M059J (cell line): ENCODE measurements at regions not wholly inside any gene's neighbourhood (a gene's known extent, or its start where the extent isn't known, plus 50 kb on each side); places are given as distances from the start of the nearest gene placed in this dataset.

Experiments
- DNase-seq: peaks from one replicate; pipeline ENCODE4 v3.0.0-alpha.2; 2012; ENCODE audit warnings: low read depth

- no peak for DNase-seq
These were observed 1930.8 kb downstream of the C4orf33 start for GRCh38 chr4:131026771-131027170.

- no peak for DNase-seq
These were observed 1948.4 kb downstream of the C4orf33 start for GRCh38 chr4:131044368-131044767.

- DNase-seq: no peak
These were observed 1950.9 kb downstream of the C4orf33 start for GRCh38 chr4:131046821-131047220.

GRCh38 chr4:131052646-131053045 lies 1956.7 kb downstream of the C4orf33 start:
- DNase-seq: no peak

DNA sequence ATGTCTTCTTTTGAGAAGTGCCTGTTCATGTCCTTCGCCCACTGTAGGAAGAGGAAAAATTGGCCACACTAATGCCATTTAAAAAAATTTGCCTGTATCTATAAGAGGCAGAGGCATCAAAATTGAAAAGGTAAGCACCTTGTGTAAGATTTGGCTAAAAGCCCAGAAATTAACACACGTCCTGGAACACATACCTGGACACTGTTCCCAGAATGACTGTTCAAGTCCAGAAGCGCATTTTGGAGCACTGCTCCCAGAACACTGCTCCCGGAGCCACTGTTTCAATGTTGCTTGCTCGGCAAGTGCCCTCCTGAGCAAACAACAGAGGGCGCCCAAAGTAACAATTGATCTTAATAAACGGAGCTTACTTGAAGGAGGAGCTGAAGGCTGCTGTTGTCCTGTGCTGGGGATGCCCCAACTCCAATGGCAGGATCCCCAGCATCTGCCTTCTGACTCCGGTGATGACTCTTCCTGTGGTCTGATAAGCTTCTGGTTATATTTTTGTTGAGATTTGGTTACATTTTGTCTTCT lies 1958.6 kb downstream of the C4orf33 start:
- DNase-seq: no peak

GRCh38 chr4:131061734-131062133 lies 1965.8 kb downstream of the C4orf33 start:
- no peak for DNase-seq

GRCh38 chr4:131063878-131064277 lies 1967.9 kb downstream of the C4orf33 start:
- DNase-seq: no peak

DNA sequence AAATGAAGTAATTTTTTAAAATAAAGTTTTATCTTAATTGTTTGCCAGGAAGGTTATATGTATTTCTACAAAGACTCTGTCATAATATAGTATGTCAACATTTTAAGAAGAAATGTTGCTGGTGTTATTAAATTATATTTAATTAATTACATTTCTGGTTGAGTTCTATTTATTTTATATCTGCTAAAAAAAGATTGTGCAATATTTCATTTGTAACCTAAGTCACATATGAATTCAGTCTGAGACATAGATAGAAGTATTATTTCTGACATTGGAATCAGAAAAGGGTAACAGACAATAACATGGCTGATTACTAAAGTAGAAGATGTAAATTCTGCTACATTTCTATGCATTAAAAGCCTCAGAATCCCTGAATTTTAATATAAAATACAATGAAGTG lies 1985.1 kb downstream of the C4orf33 start:
- DNase-seq: no peak

GRCh38 chr4:131084997-131085396 lies 1989.0 kb downstream of the C4orf33 start:
- no peak for DNase-seq

DNA sequence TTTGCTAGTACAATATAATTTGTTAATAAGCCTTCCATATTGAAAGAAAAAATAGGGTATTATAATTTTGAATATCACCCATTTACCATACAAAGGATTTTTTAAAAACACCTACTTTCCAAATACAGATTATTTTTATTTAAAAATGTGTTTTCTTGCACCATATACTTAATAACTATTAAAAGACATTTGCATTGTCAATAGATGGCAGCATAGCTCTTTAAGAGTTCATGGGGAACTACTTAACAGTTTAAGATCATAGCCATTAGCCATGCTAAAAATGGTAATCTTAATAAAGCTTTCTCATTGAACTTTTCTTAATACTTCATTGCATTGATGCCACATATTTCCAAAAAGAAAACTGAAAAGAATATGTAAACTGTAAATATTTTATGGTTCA lies 1995.9 kb downstream of the C4orf33 start:
- DNase-seq: peak; percentile 2

DNA sequence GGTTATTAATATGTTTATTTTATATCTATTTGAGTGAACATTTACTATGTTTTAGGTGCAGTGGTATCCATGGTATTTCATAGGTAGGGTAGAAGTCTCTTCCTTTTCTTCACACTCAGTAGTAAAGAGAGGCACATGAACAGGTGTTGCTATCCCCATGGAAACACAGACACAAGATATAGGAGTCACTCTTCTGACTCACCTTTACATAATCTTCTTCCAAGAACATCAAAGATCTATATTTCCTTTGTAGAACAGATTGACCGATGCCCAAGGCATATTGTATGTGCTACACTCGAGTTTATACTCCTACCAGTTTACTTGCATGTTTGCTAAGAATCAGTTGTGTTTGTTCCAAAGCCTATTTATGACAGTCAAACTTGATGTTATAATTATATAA lies 1997.4 kb downstream of the C4orf33 start:
- DNase-seq: no peak

DNA sequence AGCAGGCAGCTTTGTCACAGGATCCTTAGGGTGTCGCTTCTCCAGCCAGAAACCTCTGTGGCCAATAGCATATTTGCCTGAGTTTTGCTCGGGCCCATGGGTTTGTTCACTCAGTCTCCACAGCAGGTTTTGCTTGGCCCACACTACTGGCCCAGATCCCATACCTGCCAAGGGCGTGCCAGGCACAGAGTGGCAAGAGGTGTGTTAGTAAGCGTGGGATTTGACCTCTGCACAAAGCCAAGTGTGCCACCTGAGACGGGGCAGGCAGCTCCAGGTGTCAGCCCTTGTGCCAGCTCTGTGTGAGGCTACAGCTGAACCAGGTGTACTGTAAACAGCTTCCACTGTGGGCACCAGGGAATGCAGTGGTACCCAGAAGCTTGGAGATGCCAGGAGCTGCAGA lies 2003.0 kb downstream of the C4orf33 start:
- DNase-seq: no peak

- DNase-seq: no peak
These were observed 2017.3 kb downstream of the C4orf33 start for GRCh38 chr4:131113273-131113672.

DNA sequence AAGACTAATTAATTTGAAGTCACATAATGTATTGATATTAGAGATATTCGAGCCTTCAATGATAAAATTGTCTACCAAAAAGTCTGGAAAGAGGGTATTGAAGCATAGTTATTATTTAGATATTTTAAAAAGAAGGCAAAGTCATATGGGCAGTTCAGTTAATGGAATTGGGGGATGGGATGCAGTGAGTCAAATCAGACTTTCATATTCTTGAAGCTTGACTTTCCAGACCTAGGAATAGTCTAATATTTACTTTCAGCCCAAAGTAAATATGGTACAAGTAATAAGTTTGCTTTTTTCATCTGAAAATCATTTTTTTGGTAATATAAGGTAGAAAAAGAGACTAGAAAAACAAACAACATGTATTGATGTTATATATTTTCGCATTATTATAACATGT lies 2017.8 kb downstream of the C4orf33 start:
- no peak for DNase-seq

DNA sequence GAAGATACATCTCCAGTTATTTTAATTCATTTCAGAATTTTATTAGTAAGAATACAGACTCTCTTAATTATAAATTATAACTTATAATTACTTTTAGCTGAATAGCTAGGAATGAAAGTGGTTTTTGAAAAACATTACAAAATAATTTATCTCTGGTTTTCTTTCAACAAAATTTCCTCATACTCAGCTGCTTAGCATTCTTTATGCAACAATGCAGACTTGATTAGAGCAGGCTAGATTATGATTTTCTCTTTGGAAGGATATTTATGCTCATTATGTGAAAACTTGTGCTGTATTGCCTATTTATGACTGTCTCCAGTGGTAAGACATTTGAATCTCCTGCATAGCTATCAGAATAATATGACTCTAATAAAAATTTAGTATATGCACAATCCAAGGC lies 2023.7 kb downstream of the C4orf33 start:
- DNase-seq: no peak

- DNase-seq: no peak
These were observed 2011.9 kb upstream of the PCDH10 start for GRCh38 chr4:131137196-131137595.

DNA sequence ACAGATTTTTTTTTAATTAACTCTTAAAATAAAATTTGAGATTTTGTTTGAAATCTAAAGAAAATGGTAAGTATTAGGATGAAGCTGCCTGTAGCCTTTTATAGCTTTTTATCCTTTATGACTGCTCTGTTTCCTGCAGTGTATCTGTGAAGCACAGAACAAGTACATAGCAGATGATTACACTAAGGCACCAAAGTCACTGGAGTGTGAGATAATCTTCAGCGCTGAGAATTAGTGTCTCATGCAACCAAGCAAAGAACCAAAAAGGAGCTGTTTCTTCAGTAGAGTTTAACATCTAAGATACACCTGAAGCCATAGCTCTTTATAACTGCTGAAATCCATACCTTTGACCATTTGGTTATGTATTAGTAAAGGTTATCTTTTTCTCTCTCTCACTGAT lies 1989.8 kb upstream of the PCDH10 start:
- no peak for DNase-seq

GRCh38 chr4:131192318-131192717 lies 1956.8 kb upstream of the PCDH10 start:
- no peak for DNase-seq

GRCh38 chr4:131207589-131207988 lies 1941.5 kb upstream of the PCDH10 start:
- DNase-seq: no peak

DNA sequence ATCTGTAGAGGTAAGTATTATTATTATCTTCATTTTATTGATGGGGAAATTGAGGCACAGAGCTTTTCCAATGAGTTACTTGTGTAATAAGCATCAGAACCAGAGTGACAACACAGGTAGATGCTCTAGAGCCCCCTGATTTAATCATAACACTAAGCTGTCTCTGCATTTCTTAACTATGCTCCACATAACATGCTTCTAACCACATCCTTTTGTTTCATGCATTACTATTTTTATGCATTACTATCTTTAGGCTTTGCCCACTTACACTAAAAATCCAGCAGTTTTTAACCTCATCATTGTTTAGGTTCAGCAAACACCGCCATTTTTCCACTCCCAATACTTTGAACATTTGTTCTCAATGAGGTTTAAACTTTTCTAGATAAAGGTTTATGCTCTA lies 1900.8 kb upstream of the PCDH10 start:
- no peak for DNase-seq

- no peak for DNase-seq
These were observed 1897.8 kb upstream of the PCDH10 start for GRCh38 chr4:131251321-131251720.

- no peak for DNase-seq
These were observed 1891.9 kb upstream of the PCDH10 start for GRCh38 chr4:131257241-131257640.

DNA sequence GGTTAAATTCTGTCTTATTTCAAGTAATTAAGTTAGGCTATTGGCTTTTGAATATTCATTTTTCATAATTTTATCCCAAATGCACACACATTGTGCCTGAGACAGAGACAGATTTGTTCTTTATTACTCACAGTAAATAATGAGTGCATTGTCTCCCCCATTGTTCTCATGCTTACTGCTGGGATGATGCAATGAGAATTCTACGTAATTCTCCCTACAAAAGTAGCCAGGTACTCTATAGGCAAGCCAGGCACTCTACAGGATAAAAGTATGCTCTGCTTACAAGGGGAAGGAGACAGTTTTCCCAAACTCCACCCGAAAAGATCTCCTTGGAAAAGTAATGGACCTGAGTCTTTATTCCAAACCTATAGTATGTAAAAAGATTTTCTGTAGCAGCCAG lies 1890.7 kb upstream of the PCDH10 start:
- no peak for DNase-seq

GRCh38 chr4:131288441-131288840 lies 1860.7 kb upstream of the PCDH10 start:
- no peak for DNase-seq

DNA sequence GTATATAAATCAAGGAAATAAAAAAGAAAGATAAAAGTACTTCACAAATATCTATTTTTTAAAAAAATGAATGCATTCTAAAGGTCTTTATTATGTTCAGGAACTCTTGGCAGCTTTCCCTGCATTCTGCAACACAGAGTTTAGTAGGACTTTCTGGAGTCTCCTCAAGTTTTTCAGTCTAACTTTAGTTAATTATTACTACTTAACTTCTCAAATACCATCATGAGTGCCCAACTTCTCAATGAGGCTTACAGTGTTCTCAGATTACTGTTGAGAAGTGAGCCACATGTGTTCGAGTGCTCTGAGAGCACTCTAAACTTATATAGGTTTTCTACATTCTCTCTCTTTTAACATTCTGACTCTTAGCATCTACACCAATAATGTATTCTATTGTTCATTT lies 1852.9 kb upstream of the PCDH10 start:
- no peak for DNase-seq
